ENCODE measurements at regions not wholly inside any gene's neighbourhood (a gene's known extent, or its start where the extent isn't known, plus 50 kb on each side); places are given as distances from the start of the nearest gene placed in this dataset.
"Not testable (repeated sequence)": the region's sequence is repeated elsewhere in the genome, so short reads cannot be mapped to it uniquely, and the experiment has no call there.

- DNase-seq (ENCODE audit: low read depth): no peak
Measured at GRCh38 chr11:39462506-39462905, 1996.9 kb downstream of the LRRC4C start.

- DNase-seq (ENCODE audit: low read depth): no peak
Measured at GRCh38 chr11:39461066-39461465, 1998.4 kb downstream of the LRRC4C start.

- DNase-seq (ENCODE audit: low read depth): no peak
Measured at GRCh38 chr11:39459606-39460005, 1999.8 kb downstream of the LRRC4C start.

GRCh38 chr11:39458481-39458880 lies 2001.0 kb downstream of the LRRC4C start:
- no peak for DNase-seq (ENCODE audit: low read depth)

- DNase-seq (ENCODE audit: low read depth): no peak
Measured at GRCh38 chr11:39443424-39444022, 2015.9 kb downstream of the LRRC4C start.

- no peak for DNase-seq (ENCODE audit: low read depth)
Measured at GRCh38 chr11:39442177-39442576, 2017.3 kb downstream of the LRRC4C start.

- DNase-seq (ENCODE audit: low read depth): no peak
Measured at GRCh38 chr11:39435641-39436040, 2023.8 kb downstream of the LRRC4C start.

- DNase-seq (ENCODE audit: low read depth): no peak
Measured at GRCh38 chr11:39434466-39434865, 2025.0 kb downstream of the LRRC4C start.

- no peak for DNase-seq (ENCODE audit: low read depth)
Measured at GRCh38 chr11:39432929-39433328, 2026.5 kb downstream of the LRRC4C start.

- no peak for DNase-seq (ENCODE audit: low read depth)
Measured at GRCh38 chr11:39425226-39425625, 2034.2 kb downstream of the LRRC4C start.

- DNase-seq (ENCODE audit: low read depth): no peak
Measured at GRCh38 chr11:39412117-39412516, 2047.3 kb downstream of the LRRC4C start.

GRCh38 chr11:39385911-39386310 lies 2073.5 kb downstream of the LRRC4C start:
- DNase-seq (ENCODE audit: low read depth): no peak

GRCh38 chr11:39374963-39375698 lies 2084.3 kb downstream of the LRRC4C start:
- DNase-seq (ENCODE audit: low read depth): peak; percentile 3

GRCh38 chr11:39367534-39367933 lies 2091.9 kb downstream of the LRRC4C start:
- DNase-seq (ENCODE audit: low read depth): no peak

GRCh38 chr11:39365809-39366436 lies 2093.5 kb downstream of the LRRC4C start:
- DNase-seq (ENCODE audit: low read depth): peak; percentile 9

GRCh38 chr11:39363571-39363970 lies 2095.9 kb downstream of the LRRC4C start:
- no peak for DNase-seq (ENCODE audit: low read depth)

GRCh38 chr11:39361557-39361956 lies 2097.9 kb downstream of the LRRC4C start:
- no peak for DNase-seq (ENCODE audit: low read depth)

GRCh38 chr11:39345834-39346442 lies 2113.5 kb downstream of the LRRC4C start:
- DNase-seq (ENCODE audit: low read depth): no peak

GRCh38 chr11:39341461-39341860 lies 2118.0 kb downstream of the LRRC4C start:
- DNase-seq (ENCODE audit: low read depth): no peak

- not testable (repeated sequence) for DNase-seq (ENCODE audit: low read depth)
Measured at GRCh38 chr11:39333006-39333405, 2126.4 kb downstream of the LRRC4C start.

GRCh38 chr11:39327302-39327701 lies 2132.2 kb downstream of the LRRC4C start:
- no peak for DNase-seq (ENCODE audit: low read depth)

- not testable (repeated sequence) for DNase-seq (ENCODE audit: low read depth)
Measured at GRCh38 chr11:39311888-39312287, 2147.6 kb downstream of the LRRC4C start.

- no peak for DNase-seq (ENCODE audit: low read depth)
Measured at GRCh38 chr11:39304586-39304985, 2154.9 kb downstream of the LRRC4C start.

All from stromal cell of bone marrow (primary cell).